Activated naive CD4-positive, alpha-beta T cell treated with anti-CD3 and anti-CD28 coated beads, Interleukin-2, amount 10 ng/mL, durations not matched to agents 7 days and 5 days (primary cell): ENCODE measurements at regions not wholly inside any gene's neighbourhood (a gene's known extent, or its start where the extent isn't known, plus 50 kb on each side); places are given as distances from the start of the nearest gene placed in this dataset.

Experiments used
- CTCF ChIA-PET: fragments of 350-600 bp; sonication (Branson Sonifier 250); formaldehyde crosslinking; loops from one replicate; lab custom pipeline; 2021; ENCODE audit warnings: antibody characterized with exemption; lab: Charles Lee
- DNase-seq: peaks from one replicate; pipeline ENCODE4 v3.0.0-alpha.2; 2020
- H3K27ac Mint-ChIP-seq: one replicate; pipeline ENCODE4 v1.8.0; 2021; ENCODE audit warnings: mild to moderate bottlenecking, moderate library complexity, mixed read lengths
- H3K27me3 Mint-ChIP-seq: one replicate; pipeline ENCODE4 v1.8.0; 2021; ENCODE audit warnings: mild to moderate bottlenecking, mixed read lengths
- H3K36me3 Mint-ChIP-seq: one replicate; pipeline ENCODE4 v1.8.0; 2021; ENCODE audit warnings: mixed read lengths
- H3K4me1 Mint-ChIP-seq: one replicate; pipeline ENCODE4 v1.8.0; 2021; ENCODE audit warnings: mixed read lengths
- H3K4me3 Mint-ChIP-seq: one replicate; pipeline ENCODE4 v1.8.0; 2021; ENCODE audit warnings: mild to moderate bottlenecking, moderate library complexity, mixed read lengths
- H3K9me3 Mint-ChIP-seq: one replicate; pipeline ENCODE4 v1.8.0; 2021; ENCODE audit warnings: mixed read lengths

- H3K4me1 Mint-ChIP-seq, result no peaks in the 10 kb centered on the region
- no peaks in the 10 kb centered on the region for H3K9me3 Mint-ChIP-seq
- H3K27ac Mint-ChIP-seq, result no peak overlapping the region
- CTCF ChIA-PET, result no interaction called here
- H3K4me3 Mint-ChIP-seq, result no peak overlapping the region
- DNase-seq, result no peak
- H3K27me3 Mint-ChIP-seq, result no peaks in the 10 kb centered on the region
- H3K36me3 Mint-ChIP-seq, result no peaks in the 10 kb centered on the region
Measured at GRCh38 chr14:80146941-80147340, 64.4 kb downstream of the DIO2 start.

- Mint-ChIP-seq H3K27me3 (no peaks in the 10 kb centered on the region), H3K36me3 (no peaks in the 10 kb centered on the region), H3K4me3 (no peak overlapping the region), H3K4me1 (no peaks in the 10 kb centered on the region), H3K9me3 (peaks cover 29% of the 10 kb centered on the region), H3K27ac (no peak overlapping the region)
- DNase-seq, result no peak
- CTCF ChIA-PET, result no interaction called here
Measured at GRCh38 chr14:80136358-80136757, 74.9 kb downstream of the DIO2 start.

- no peak for DNase-seq
- CTCF ChIA-PET, result no interaction called here
- H3K27me3 Mint-ChIP-seq, result no peaks in the 10 kb centered on the region
- H3K4me1 Mint-ChIP-seq, result no peaks in the 10 kb centered on the region
- no peak overlapping the region for H3K4me3 Mint-ChIP-seq
- no peaks in the 10 kb centered on the region for H3K36me3 Mint-ChIP-seq
- H3K27ac Mint-ChIP-seq, result no peak overlapping the region
- H3K9me3 Mint-ChIP-seq, result peaks cover 23% of the 10 kb centered on the region
Measured at GRCh38 chr14:80135305-80136088, 75.8 kb downstream of the DIO2 start.

GRCh38 chr14:80134321-80134720 lies 77.0 kb downstream of the DIO2 start:
- H3K27me3 Mint-ChIP-seq, result no peaks in the 10 kb centered on the region

GRCh38 chr14:80133457-80133856 lies 77.8 kb downstream of the DIO2 start:
- H3K27me3 Mint-ChIP-seq, result no peaks in the 10 kb centered on the region
- H3K4me3 Mint-ChIP-seq, result no peak overlapping the region
- H3K9me3 Mint-ChIP-seq, result peaks cover 22% of the 10 kb centered on the region
- CTCF ChIA-PET, result no interaction called here
- H3K36me3 Mint-ChIP-seq, result no peaks in the 10 kb centered on the region
- H3K27ac Mint-ChIP-seq, result no peak overlapping the region
- H3K4me1 Mint-ChIP-seq, result no peaks in the 10 kb centered on the region
- no peak for DNase-seq

More at GRCh38 chr14:80134321-80134720, 77.0 kb downstream of the DIO2 start:
- Mint-ChIP-seq H3K4me1 (no peaks in the 10 kb centered on the region), H3K36me3 (no peaks in the 10 kb centered on the region), H3K27ac (no peak overlapping the region), H3K9me3 (peaks cover 22% of the 10 kb centered on the region), H3K4me3 (no peak overlapping the region)
- no peak for DNase-seq
- CTCF ChIA-PET, result no interaction called here

- Mint-ChIP-seq H3K4me1 (no peaks in the 10 kb centered on the region), H3K4me3 (no peak overlapping the region), H3K9me3 (peaks cover 12% of the 10 kb centered on the region), H3K36me3 (no peaks in the 10 kb centered on the region), H3K27ac (no peak overlapping the region), H3K27me3 (no peaks in the 10 kb centered on the region)
- DNase-seq, result no peak
- CTCF ChIA-PET, result no interaction called here
Measured at GRCh38 chr14:80127466-80127865, 83.8 kb downstream of the DIO2 start.

GRCh38 chr14:80124794-80125193 lies 86.5 kb downstream of the DIO2 start:
- H3K9me3 Mint-ChIP-seq, result peaks cover 17% of the 10 kb centered on the region
- H3K4me3 Mint-ChIP-seq, result no peak overlapping the region
- H3K27ac Mint-ChIP-seq, result no peak overlapping the region
- H3K4me1 Mint-ChIP-seq, result no peaks in the 10 kb centered on the region
- H3K27me3 Mint-ChIP-seq, result no peaks in the 10 kb centered on the region
- H3K36me3 Mint-ChIP-seq, result no peaks in the 10 kb centered on the region
- no peak for DNase-seq
- CTCF ChIA-PET, result no interaction called here

GRCh38 chr14:80117876-80118275 lies 93.4 kb downstream of the DIO2 start:
- DNase-seq, result no peak
- H3K36me3 Mint-ChIP-seq, result no peaks in the 10 kb centered on the region
- H3K27me3 Mint-ChIP-seq, result no peaks in the 10 kb centered on the region
- no peaks in the 10 kb centered on the region for H3K4me1 Mint-ChIP-seq
- no peak overlapping the region for H3K27ac Mint-ChIP-seq
- H3K4me3 Mint-ChIP-seq, result no peak overlapping the region
- peaks cover 11% of the 10 kb centered on the region for H3K9me3 Mint-ChIP-seq
- CTCF ChIA-PET, result no interaction called here

GRCh38 chr14:80116157-80116556 lies 95.1 kb downstream of the DIO2 start:
- H3K4me3 Mint-ChIP-seq, result no peak overlapping the region
- no peaks in the 10 kb centered on the region for H3K4me1 Mint-ChIP-seq
- H3K36me3 Mint-ChIP-seq, result no peaks in the 10 kb centered on the region
- no peak for DNase-seq
- H3K27ac Mint-ChIP-seq, result no peak overlapping the region
- CTCF ChIA-PET, result no interaction called here
- peaks cover 4% of the 10 kb centered on the region for H3K9me3 Mint-ChIP-seq
- no peaks in the 10 kb centered on the region for H3K27me3 Mint-ChIP-seq

- CTCF ChIA-PET, result interaction anchor here (1.3 kb wide), 1 partner anchor 32 kb away, joined by 3 read pairs; no protein-coding TSS in a partner anchor
- Mint-ChIP-seq H3K27me3 (no peaks in the 10 kb centered on the region), H3K4me3 (no peak overlapping the region), H3K27ac (no peak overlapping the region), H3K4me1 (no peaks in the 10 kb centered on the region), H3K9me3 (peaks cover 3% of the 10 kb centered on the region), H3K36me3 (no peaks in the 10 kb centered on the region)
- no peak for DNase-seq
Measured at GRCh38 chr14:80110721-80111120, 100.6 kb downstream of the DIO2 start.

GRCh38 chr14:80109055-80109454 lies 102.2 kb downstream of the DIO2 start:
- Mint-ChIP-seq H3K27ac (no peak overlapping the region), H3K9me3 (peaks cover 3% of the 10 kb centered on the region), H3K4me1 (no peaks in the 10 kb centered on the region), H3K36me3 (no peaks in the 10 kb centered on the region), H3K4me3 (no peak overlapping the region), H3K27me3 (no peaks in the 10 kb centered on the region)
- no peak for DNase-seq
- CTCF ChIA-PET, result no interaction called here

GRCh38 chr14:80108430-80108829 lies 102.9 kb downstream of the DIO2 start:
- H3K27ac Mint-ChIP-seq, result no peak overlapping the region
- H3K27me3 Mint-ChIP-seq, result no peaks in the 10 kb centered on the region
- H3K4me3 Mint-ChIP-seq, result no peak overlapping the region
- CTCF ChIA-PET, result no interaction called here
- peaks cover 3% of the 10 kb centered on the region for H3K9me3 Mint-ChIP-seq
- no peak for DNase-seq
- no peaks in the 10 kb centered on the region for H3K36me3 Mint-ChIP-seq
- H3K4me1 Mint-ChIP-seq, result no peaks in the 10 kb centered on the region

GRCh38 chr14:80105488-80105994 lies 105.8 kb downstream of the DIO2 start:
- no peak for DNase-seq

GRCh38 chr14:80101835-80102234 lies 109.5 kb downstream of the DIO2 start:
- Mint-ChIP-seq H3K4me3 (no peak overlapping the region), H3K4me1 (no peaks in the 10 kb centered on the region), H3K9me3 (peaks cover 2% of the 10 kb centered on the region), H3K27me3 (no peaks in the 10 kb centered on the region), H3K27ac (no peak overlapping the region), H3K36me3 (no peaks in the 10 kb centered on the region)
- CTCF ChIA-PET, result no interaction called here
- DNase-seq, result no peak

More at GRCh38 chr14:80105488-80105994, 105.8 kb downstream of the DIO2 start:
- Mint-ChIP-seq H3K27me3 (no peaks in the 10 kb centered on the region), H3K9me3 (peaks cover 3% of the 10 kb centered on the region), H3K36me3 (no peaks in the 10 kb centered on the region), H3K27ac (no peak overlapping the region), H3K4me3 (no peak overlapping the region), H3K4me1 (no peaks in the 10 kb centered on the region)
- CTCF ChIA-PET, result no interaction called here

GRCh38 chr14:80100681-80101080 lies 110.6 kb downstream of the DIO2 start:
- DNase-seq, result no peak
- H3K27me3 Mint-ChIP-seq, result no peaks in the 10 kb centered on the region
- H3K27ac Mint-ChIP-seq, result no peak overlapping the region
- H3K9me3 Mint-ChIP-seq, result peaks cover 4% of the 10 kb centered on the region
- H3K4me3 Mint-ChIP-seq, result no peak overlapping the region
- H3K36me3 Mint-ChIP-seq, result no peaks in the 10 kb centered on the region
- CTCF ChIA-PET, result no interaction called here
- no peaks in the 10 kb centered on the region for H3K4me1 Mint-ChIP-seq
